ENCODE measurements at regions not wholly inside any gene's neighbourhood (a gene's known extent, or its start where the extent isn't known, plus 50 kb on each side); places are given as distances from the start of the nearest gene placed in this dataset.
"Not testable (repeated sequence)": the region's sequence is repeated elsewhere in the genome, so short reads cannot be mapped to it uniquely, and the experiment has no call there.

- H3K4me2 ChIP-seq (ENCODE audit: insufficient read depth in 1 of 2, low read depth in 2 of 2, low read length in 2 of 2); H2BK12ac ChIP-seq (ENCODE audit: low read depth, low read length); H4K5ac ChIP-seq (ENCODE audit: insufficient read length, low read depth, low read length); H3K4me1 ChIP-seq (replicated peaks in 1 of 4; ENCODE audit: control insufficient read depth in 3 of 4, insufficient read depth in 4 of 4, low read length in 3 of 4); H3K79me1 ChIP-seq (ENCODE audit: low read depth, low read length); H4K8ac ChIP-seq (ENCODE audit: extremely low read depth, insufficient read depth, low read length); H3K18ac ChIP-seq (ENCODE audit: extremely low read depth, low read length); H3K27me3 ChIP-seq (replicated peaks in 1 of 4; ENCODE audit: control insufficient read depth in 3 of 4, extremely low read depth in 1 of 4, insufficient read depth in 3 of 4, low read length in 3 of 4); H2AK5ac ChIP-seq (ENCODE audit: low read depth, low read length); H3K9ac ChIP-seq (replicated peaks in 1 of 4; ENCODE audit: extremely low read depth in 1 of 4, low read depth in 3 of 4, low read length in 3 of 4); H3K14ac ChIP-seq (ENCODE audit: insufficient read length); H3K23me2 ChIP-seq (ENCODE audit: low read depth, low read length); H3K27ac ChIP-seq (ENCODE audit: low read depth, low read length); H3K36me3 ChIP-seq (ENCODE audit: control insufficient read depth in 2 of 4, insufficient read depth in 4 of 4, low read length in 3 of 4); H4K91ac ChIP-seq (replicated peaks; ENCODE audit: insufficient read length, low read length); DNase-seq (ENCODE audit: low read depth in 1 of 2, low spot score in 2 of 2); H3K56ac ChIP-seq (replicated peaks; ENCODE audit: insufficient read length, low read depth, low read length); H3K9me3 ChIP-seq (ENCODE audit: insufficient read depth in 2 of 2, low read depth in 1 of 2, low read length in 1 of 2); H3K4me3 ChIP-seq (ENCODE audit: extremely low read depth in 1 of 4, insufficient read depth in 2 of 4, low read depth in 3 of 4, low read length in 4 of 4); CTCF ChIA-PET (ENCODE audit: partially characterized antibody); H2BK20ac ChIP-seq (ENCODE audit: low read length); H3K79me2 ChIP-seq (ENCODE audit: control insufficient read depth in 1 of 2, insufficient read depth in 2 of 2, low read length in 2 of 2); H3K23ac ChIP-seq (ENCODE audit: insufficient read length); H2BK5ac ChIP-seq (ENCODE audit: low read depth, low read length); H2AFZ ChIP-seq (ENCODE audit: low read length); POLR2A ChIA-PET (ENCODE audit: partially characterized antibody); FAIRE-seq; H2BK15ac ChIP-seq (ENCODE audit: low read length); H2BK120ac ChIP-seq (replicated peaks; ENCODE audit: low read depth, low read length); H4K20me1 ChIP-seq (replicated peaks in 1 of 2; ENCODE audit: control insufficient read depth in 1 of 2, insufficient read depth in 2 of 2, low read length in 2 of 2); H3K4ac ChIP-seq (replicated peaks; ENCODE audit: insufficient read length, low read depth, low read length): not testable (repeated sequence)
- 71% methylated on average over 2 of the region's 4 CpGs; no CpG with 5 or more reads in 1 of the 2 experiments for WGBS, 2 experiments (ENCODE audit: extremely low coverage in 1 of 2, insufficient coverage in 1 of 2, insufficient read length in 1 of 2, insufficient replicate concordance in 2 of 2, low coverage in 1 of 2, low lambda C conversion rate in 2 of 2, missing lambda C conversion rate in 1 of 2)
These were observed 452.1 kb downstream of the GOLGA6L6 start for GRCh38 chr15:20089541-20089940.

GRCh38 chr15:20084026-20084425 lies 457.6 kb downstream of the GOLGA6L6 start:
- H3K18ac ChIP-seq (ENCODE audit: extremely low read depth, low read length); H4K8ac ChIP-seq (ENCODE audit: extremely low read depth, insufficient read depth, low read length); H3K4me3 ChIP-seq (ENCODE audit: extremely low read depth in 1 of 4, insufficient read depth in 2 of 4, low read depth in 3 of 4, low read length in 4 of 4); H3K23ac ChIP-seq (ENCODE audit: insufficient read length); H3K9ac ChIP-seq (replicated peaks in 1 of 4; ENCODE audit: extremely low read depth in 1 of 4, low read depth in 3 of 4, low read length in 3 of 4); H3K56ac ChIP-seq (replicated peaks; ENCODE audit: insufficient read length, low read depth, low read length); H4K20me1 ChIP-seq (replicated peaks in 1 of 2; ENCODE audit: control insufficient read depth in 1 of 2, insufficient read depth in 2 of 2, low read length in 2 of 2); H3K36me3 ChIP-seq (ENCODE audit: control insufficient read depth in 2 of 4, insufficient read depth in 4 of 4, low read length in 3 of 4); H3K27me3 ChIP-seq (replicated peaks in 1 of 4; ENCODE audit: control insufficient read depth in 3 of 4, extremely low read depth in 1 of 4, insufficient read depth in 3 of 4, low read length in 3 of 4); FAIRE-seq; H2BK15ac ChIP-seq (ENCODE audit: low read length); H4K91ac ChIP-seq (replicated peaks; ENCODE audit: insufficient read length, low read length); H4K5ac ChIP-seq (ENCODE audit: insufficient read length, low read depth, low read length); H2BK120ac ChIP-seq (replicated peaks; ENCODE audit: low read depth, low read length); H3K9me3 ChIP-seq (ENCODE audit: insufficient read depth in 2 of 2, low read depth in 1 of 2, low read length in 1 of 2); H2BK12ac ChIP-seq (ENCODE audit: low read depth, low read length); H2BK5ac ChIP-seq (ENCODE audit: low read depth, low read length); H2AK5ac ChIP-seq (ENCODE audit: low read depth, low read length); POLR2A ChIA-PET (ENCODE audit: partially characterized antibody); H2BK20ac ChIP-seq (ENCODE audit: low read length); H3K79me2 ChIP-seq (ENCODE audit: control insufficient read depth in 1 of 2, insufficient read depth in 2 of 2, low read length in 2 of 2); H3K27ac ChIP-seq (ENCODE audit: low read depth, low read length); H3K4me1 ChIP-seq (replicated peaks in 1 of 4; ENCODE audit: control insufficient read depth in 3 of 4, insufficient read depth in 4 of 4, low read length in 3 of 4); H3K79me1 ChIP-seq (ENCODE audit: low read depth, low read length); DNase-seq (ENCODE audit: low read depth in 1 of 2, low spot score in 2 of 2); CTCF ChIA-PET (ENCODE audit: partially characterized antibody); H3K14ac ChIP-seq (ENCODE audit: insufficient read length); H2AFZ ChIP-seq (ENCODE audit: low read length); H3K4me2 ChIP-seq (ENCODE audit: insufficient read depth in 1 of 2, low read depth in 2 of 2, low read length in 2 of 2); H3K23me2 ChIP-seq (ENCODE audit: low read depth, low read length); H3K4ac ChIP-seq (replicated peaks; ENCODE audit: insufficient read length, low read depth, low read length): not testable (repeated sequence)
- WGBS, 2 experiments (ENCODE audit: extremely low coverage in 1 of 2, insufficient coverage in 1 of 2, insufficient read length in 1 of 2, insufficient replicate concordance in 2 of 2, low coverage in 1 of 2, low lambda C conversion rate in 2 of 2, missing lambda C conversion rate in 1 of 2), result no CpG with 5 or more reads among the region's 6 CpGs
